ENCODE measurements at regions not wholly inside any gene's neighbourhood (a gene's known extent, or its start where the extent isn't known, plus 50 kb on each side); places are given as distances from the start of the nearest gene placed in this dataset.

DNA sequence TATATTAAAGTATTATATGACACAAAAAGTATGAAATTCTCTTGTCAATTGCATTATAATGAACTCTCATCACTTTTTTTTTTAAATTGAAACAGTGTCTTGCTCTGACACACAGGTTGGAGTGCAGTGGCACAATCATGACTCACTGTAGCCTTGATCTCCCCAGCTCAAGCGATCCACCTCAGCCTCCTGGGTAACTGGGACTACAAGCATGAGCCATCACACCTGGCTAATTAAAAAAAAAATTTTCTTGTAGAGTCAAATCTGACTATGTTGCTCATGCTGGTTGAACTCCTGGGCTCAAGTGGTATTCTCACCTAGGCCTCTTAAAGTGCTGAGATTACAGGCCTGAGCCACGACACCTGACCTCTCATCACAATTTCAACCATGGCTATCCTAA is 259.3 kb downstream of the S1PR1 start:
- TF ChIP-seq ZNF70 (CRISPR knock-in tag; IDR thresholded peaks at IDR 0.05) = no peak
- TF ChIP-seq ZC3H10 (CRISPR knock-in tag; IDR thresholded peaks at IDR 0.05) = no peak
- TF ChIP-seq TCF4 (CRISPR knock-in tag; IDR thresholded peaks at IDR 0.05; ENCODE audit: borderline replicate concordance) = no peak
- TF ChIP-seq, protein P1, sequence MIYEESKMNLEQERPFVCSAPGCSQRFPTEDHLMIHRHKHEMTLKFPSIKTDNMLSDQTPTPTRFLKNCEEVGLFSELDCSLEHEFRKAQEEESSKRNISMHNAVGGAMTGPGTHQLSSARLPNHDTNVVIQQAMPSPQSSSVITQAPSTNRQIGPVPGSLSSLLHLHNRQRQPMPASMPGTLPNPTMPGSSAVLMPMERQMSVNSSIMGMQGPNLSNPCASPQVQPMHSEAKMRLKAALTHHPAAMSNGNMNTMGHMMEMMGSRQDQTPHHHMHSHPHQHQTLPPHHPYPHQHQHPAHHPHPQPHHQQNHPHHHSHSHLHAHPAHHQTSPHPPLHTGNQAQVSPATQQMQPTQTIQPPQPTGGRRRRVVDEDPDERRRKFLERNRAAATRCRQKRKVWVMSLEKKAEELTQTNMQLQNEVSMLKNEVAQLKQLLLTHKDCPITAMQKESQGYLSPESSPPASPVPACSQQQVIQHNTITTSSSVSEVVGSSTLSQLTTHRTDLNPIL (CRISPR knock-in tag; IDR thresholded peaks at IDR 0.05; ENCODE audit: low read depth) = no peak
- TF ChIP-seq, protein P2, sequence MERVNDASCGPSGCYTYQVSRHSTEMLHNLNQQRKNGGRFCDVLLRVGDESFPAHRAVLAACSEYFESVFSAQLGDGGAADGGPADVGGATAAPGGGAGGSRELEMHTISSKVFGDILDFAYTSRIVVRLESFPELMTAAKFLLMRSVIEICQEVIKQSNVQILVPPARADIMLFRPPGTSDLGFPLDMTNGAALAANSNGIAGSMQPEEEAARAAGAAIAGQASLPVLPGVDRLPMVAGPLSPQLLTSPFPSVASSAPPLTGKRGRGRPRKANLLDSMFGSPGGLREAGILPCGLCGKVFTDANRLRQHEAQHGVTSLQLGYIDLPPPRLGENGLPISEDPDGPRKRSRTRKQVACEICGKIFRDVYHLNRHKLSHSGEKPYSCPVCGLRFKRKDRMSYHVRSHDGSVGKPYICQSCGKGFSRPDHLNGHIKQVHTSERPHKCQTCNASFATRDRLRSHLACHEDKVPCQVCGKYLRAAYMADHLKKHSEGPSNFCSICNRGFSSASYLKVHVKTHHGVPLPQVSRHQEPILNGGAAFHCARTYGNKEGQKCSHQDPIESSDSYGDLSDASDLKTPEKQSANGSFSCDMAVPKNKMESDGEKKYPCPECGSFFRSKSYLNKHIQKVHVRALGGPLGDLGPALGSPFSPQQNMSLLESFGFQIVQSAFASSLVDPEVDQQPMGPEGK (CRISPR knock-in tag; IDR thresholded peaks at IDR 0.05; ENCODE audit: borderline replicate concordance) = no peak
- no peak for TF ChIP-seq ZNF8 (CRISPR knock-in tag; IDR thresholded peaks at IDR 0.05)
- no peak for TF ChIP-seq ARNTL (CRISPR knock-in tag; IDR thresholded peaks at IDR 0.05; ENCODE audit: borderline replicate concordance, low read depth)
- TF ChIP-seq, protein P3, sequence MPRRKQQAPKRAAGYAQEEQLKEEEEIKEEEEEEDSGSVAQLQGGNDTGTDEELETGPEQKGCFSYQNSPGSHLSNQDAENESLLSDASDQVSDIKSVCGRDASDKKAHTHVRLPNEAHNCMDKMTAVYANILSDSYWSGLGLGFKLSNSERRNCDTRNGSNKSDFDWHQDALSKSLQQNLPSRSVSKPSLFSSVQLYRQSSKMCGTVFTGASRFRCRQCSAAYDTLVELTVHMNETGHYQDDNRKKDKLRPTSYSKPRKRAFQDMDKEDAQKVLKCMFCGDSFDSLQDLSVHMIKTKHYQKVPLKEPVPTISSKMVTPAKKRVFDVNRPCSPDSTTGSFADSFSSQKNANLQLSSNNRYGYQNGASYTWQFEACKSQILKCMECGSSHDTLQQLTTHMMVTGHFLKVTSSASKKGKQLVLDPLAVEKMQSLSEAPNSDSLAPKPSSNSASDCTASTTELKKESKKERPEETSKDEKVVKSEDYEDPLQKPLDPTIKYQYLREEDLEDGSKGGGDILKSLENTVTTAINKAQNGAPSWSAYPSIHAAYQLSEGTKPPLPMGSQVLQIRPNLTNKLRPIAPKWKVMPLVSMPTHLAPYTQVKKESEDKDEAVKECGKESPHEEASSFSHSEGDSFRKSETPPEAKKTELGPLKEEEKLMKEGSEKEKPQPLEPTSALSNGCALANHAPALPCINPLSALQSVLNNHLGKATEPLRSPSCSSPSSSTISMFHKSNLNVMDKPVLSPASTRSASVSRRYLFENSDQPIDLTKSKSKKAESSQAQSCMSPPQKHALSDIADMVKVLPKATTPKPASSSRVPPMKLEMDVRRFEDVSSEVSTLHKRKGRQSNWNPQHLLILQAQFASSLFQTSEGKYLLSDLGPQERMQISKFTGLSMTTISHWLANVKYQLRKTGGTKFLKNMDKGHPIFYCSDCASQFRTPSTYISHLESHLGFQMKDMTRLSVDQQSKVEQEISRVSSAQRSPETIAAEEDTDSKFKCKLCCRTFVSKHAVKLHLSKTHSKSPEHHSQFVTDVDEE (CRISPR knock-in tag; IDR thresholded peaks at IDR 0.05) = no peak
